ENCODE measurements at regions not wholly inside any gene's neighbourhood (a gene's known extent, or its start where the extent isn't known, plus 50 kb on each side); places are given as distances from the start of the nearest gene placed in this dataset.

- no peak for DNase-seq (ENCODE audit: low spot score)
- intact Hi-C loops (cut with micrococcal nuclease): no loop called here
- H3K9me3 Mint-ChIP-seq: no peaks in the 10 kb centered on the region
Observed at GRCh38 chr2:128773641-128774319, 455.1 kb upstream of the HS6ST1 start.

GRCh38 chr2:128774320-128775216 is 455.9 kb upstream of the HS6ST1 start:
- intact Hi-C loops (cut with micrococcal nuclease): no loop called here
- no peak for DNase-seq (ENCODE audit: low spot score)
- no peaks in the 10 kb centered on the region for H3K9me3 Mint-ChIP-seq

More at GRCh38 chr2:128773641-128774319, 455.1 kb upstream of the HS6ST1 start:
- H3K36me3 Mint-ChIP-seq (ENCODE audit: low read depth): no peaks in the 10 kb centered on the region
- no peaks in the 10 kb centered on the region for H3K4me1 Mint-ChIP-seq (ENCODE audit: low read depth)
- no peaks in the 10 kb centered on the region for H3K27me3 Mint-ChIP-seq (ENCODE audit: insufficient read depth)
- no peak overlapping the region for H3K27ac Mint-ChIP-seq
- no peak overlapping the region for H3K4me3 Mint-ChIP-seq

GRCh38 chr2:128775217-128775913 is 456.7 kb upstream of the HS6ST1 start:
- H3K4me1 Mint-ChIP-seq (ENCODE audit: low read depth): no peaks in the 10 kb centered on the region
- H3K27me3 Mint-ChIP-seq (ENCODE audit: insufficient read depth): no peaks in the 10 kb centered on the region
- DNase-seq (ENCODE audit: low spot score): no peak
- H3K36me3 Mint-ChIP-seq (ENCODE audit: low read depth): no peaks in the 10 kb centered on the region
- intact Hi-C loops (cut with micrococcal nuclease): no loop called here
- H3K27ac Mint-ChIP-seq: no peak overlapping the region
- no peaks in the 10 kb centered on the region for H3K9me3 Mint-ChIP-seq
- H3K4me3 Mint-ChIP-seq: no peak overlapping the region

More at GRCh38 chr2:128774320-128775216, 455.9 kb upstream of the HS6ST1 start:
- Mint-ChIP-seq H3K27me3 (ENCODE audit: insufficient read depth) (no peaks in the 10 kb centered on the region), H3K36me3 (ENCODE audit: low read depth) (no peaks in the 10 kb centered on the region), H3K27ac (no peak overlapping the region), H3K4me3 (no peak overlapping the region), H3K4me1 (ENCODE audit: low read depth) (no peaks in the 10 kb centered on the region)

- Mint-ChIP-seq H3K27me3 (ENCODE audit: insufficient read depth) (no peaks in the 10 kb centered on the region), H3K9me3 (no peaks in the 10 kb centered on the region), H3K4me3 (no peak overlapping the region), H3K27ac (no peak overlapping the region), H3K36me3 (ENCODE audit: low read depth) (no peaks in the 10 kb centered on the region), H3K4me1 (ENCODE audit: low read depth) (no peaks in the 10 kb centered on the region)
- intact Hi-C loops (cut with micrococcal nuclease): no loop called here
- no peak for DNase-seq (ENCODE audit: low spot score)
Observed at GRCh38 chr2:128775914-128776285, 457.2 kb upstream of the HS6ST1 start.

GRCh38 chr2:128776461-128777195 is 458.0 kb upstream of the HS6ST1 start:
- Mint-ChIP-seq H3K9me3 (no peaks in the 10 kb centered on the region), H3K4me3 (no peak overlapping the region), H3K36me3 (ENCODE audit: low read depth) (no peaks in the 10 kb centered on the region), H3K27ac (no peak overlapping the region), H3K27me3 (ENCODE audit: insufficient read depth) (no peaks in the 10 kb centered on the region), H3K4me1 (ENCODE audit: low read depth) (no peaks in the 10 kb centered on the region)
- intact Hi-C loops (cut with micrococcal nuclease): no loop called here
- DNase-seq (ENCODE audit: low spot score): no peak

GRCh38 chr2:128777196-128778035 is 458.7 kb upstream of the HS6ST1 start:
- H3K27ac Mint-ChIP-seq: no peak overlapping the region
- H3K4me1 Mint-ChIP-seq (ENCODE audit: low read depth): no peaks in the 10 kb centered on the region
- H3K27me3 Mint-ChIP-seq (ENCODE audit: insufficient read depth): no peaks in the 10 kb centered on the region
- no peak for DNase-seq (ENCODE audit: low spot score)
- intact Hi-C loops (cut with micrococcal nuclease): no loop called here
- no peaks in the 10 kb centered on the region for H3K9me3 Mint-ChIP-seq
- H3K36me3 Mint-ChIP-seq (ENCODE audit: low read depth): no peaks in the 10 kb centered on the region
- no peak overlapping the region for H3K4me3 Mint-ChIP-seq

- Mint-ChIP-seq H3K36me3 (ENCODE audit: low read depth) (no peaks in the 10 kb centered on the region), H3K4me3 (no peak overlapping the region)
Observed at GRCh38 chr2:128778843-128779242, 460.2 kb upstream of the HS6ST1 start.

GRCh38 chr2:128779301-128780095 is 460.8 kb upstream of the HS6ST1 start:
- Mint-ChIP-seq H3K36me3 (ENCODE audit: low read depth) (no peaks in the 10 kb centered on the region), H3K27ac (no peak overlapping the region), H3K9me3 (no peaks in the 10 kb centered on the region), H3K4me3 (no peak overlapping the region), H3K4me1 (ENCODE audit: low read depth) (no peaks in the 10 kb centered on the region), H3K27me3 (ENCODE audit: insufficient read depth) (no peaks in the 10 kb centered on the region)
- intact Hi-C loops (cut with micrococcal nuclease): no loop called here
- DNase-seq (ENCODE audit: low spot score): no peak

More at GRCh38 chr2:128778843-128779242, 460.2 kb upstream of the HS6ST1 start:
- H3K27ac Mint-ChIP-seq: no peak overlapping the region
- intact Hi-C loops (cut with micrococcal nuclease): no loop called here
- no peaks in the 10 kb centered on the region for H3K9me3 Mint-ChIP-seq
- no peaks in the 10 kb centered on the region for H3K4me1 Mint-ChIP-seq (ENCODE audit: low read depth)
- DNase-seq (ENCODE audit: low spot score): no peak
- H3K27me3 Mint-ChIP-seq (ENCODE audit: insufficient read depth): no peaks in the 10 kb centered on the region

- DNase-seq (ENCODE audit: low spot score): no peak
- no peaks in the 10 kb centered on the region for H3K36me3 Mint-ChIP-seq (ENCODE audit: low read depth)
- no peaks in the 10 kb centered on the region for H3K9me3 Mint-ChIP-seq
- no peak overlapping the region for H3K27ac Mint-ChIP-seq
- no peaks in the 10 kb centered on the region for H3K27me3 Mint-ChIP-seq (ENCODE audit: insufficient read depth)
- no peak overlapping the region for H3K4me3 Mint-ChIP-seq
- intact Hi-C loops (cut with micrococcal nuclease): no loop called here
- no peaks in the 10 kb centered on the region for H3K4me1 Mint-ChIP-seq (ENCODE audit: low read depth)
Observed at GRCh38 chr2:128780434-128781080, 461.9 kb upstream of the HS6ST1 start.

- Mint-ChIP-seq H3K36me3 (ENCODE audit: low read depth) (no peaks in the 10 kb centered on the region), H3K27ac (no peak overlapping the region), H3K4me3 (no peak overlapping the region), H3K27me3 (ENCODE audit: insufficient read depth) (no peaks in the 10 kb centered on the region), H3K9me3 (no peaks in the 10 kb centered on the region), H3K4me1 (ENCODE audit: low read depth) (no peaks in the 10 kb centered on the region)
- intact Hi-C loops (cut with micrococcal nuclease): no loop called here
- DNase-seq (ENCODE audit: low spot score): no peak
Observed at GRCh38 chr2:128781166-128781565, 462.5 kb upstream of the HS6ST1 start.

Measured in activated T-helper 1 cell treated with anti-CD3 and anti-CD28 coated beads, Interleukin-12 subunit alpha, Interleukin-12 subunit beta, Interleukin-2, Interleukin-4 antibody, amounts not matched to agents 30 ng/mL and 10 ng/mL and 1 ng/mL, durations not matched to agents 14 hours and 24 hours and 36 hours (primary cell).